Endometrial microvascular endothelial cells (primary cell): ENCODE measurements at regions not wholly inside any gene's neighbourhood (a gene's known extent, or its start where the extent isn't known, plus 50 kb on each side); places are given as distances from the start of the nearest gene placed in this dataset.
"Not testable (repeated sequence)": the region's sequence is repeated elsewhere in the genome, so short reads cannot be mapped to it uniquely, and the experiment has no call there.

Experiments
- in situ Hi-C: cut with HindIII; loops from 2 replicates; pipeline ENCODE4 v1.10.0; 2017; ENCODE audit warnings: low sequenced_read_pairs, low pct_unique_long_range_greater_than_20kb; ENCODE audit errors: inconsistent ontology term

GRCh38 chr7:55743454-55743717, 119.2 kb downstream of the SEPTIN14 start:
- in situ Hi-C loops, result not testable (repeated sequence)

GRCh38 chr7:55742651-55743453, 119.7 kb downstream of the SEPTIN14 start:
- in situ Hi-C loops, result not testable (repeated sequence)

- in situ Hi-C loops, result not testable (repeated sequence)
Measured at GRCh38 chr7:55741721-55742631, 120.6 kb downstream of the SEPTIN14 start.

GRCh38 chr7:55740633-55741250, 121.8 kb downstream of the SEPTIN14 start:
- in situ Hi-C loops, result not testable (repeated sequence)

GRCh38 chr7:55740053-55740452, 122.5 kb downstream of the SEPTIN14 start:
- in situ Hi-C loops, result not testable (repeated sequence)

- in situ Hi-C loops, result not testable (repeated sequence)
Measured at GRCh38 chr7:55736641-55737221, 125.8 kb downstream of the SEPTIN14 start.

GRCh38 chr7:55733241-55734140, 129.1 kb downstream of the SEPTIN14 start:
- in situ Hi-C loops, result no loop called here

- in situ Hi-C loops, result no loop called here
Measured at GRCh38 chr7:55731931-55732330, 130.6 kb downstream of the SEPTIN14 start.

- in situ Hi-C loops, result no loop called here
Measured at GRCh38 chr7:55730197-55730596, 132.4 kb downstream of the SEPTIN14 start.

- in situ Hi-C loops, result no loop called here
Measured at GRCh38 chr7:55723621-55723941, 139.0 kb downstream of the SEPTIN14 start.

- in situ Hi-C loops, result not testable (repeated sequence)
Measured at GRCh38 chr7:55722874-55723620, 139.5 kb downstream of the SEPTIN14 start.

- in situ Hi-C loops, result not testable (repeated sequence)
Measured at GRCh38 chr7:55721004-55721403, 141.5 kb downstream of the SEPTIN14 start.

GRCh38 chr7:55715247-55715867, 143.1 kb upstream of the VOPP1 start:
- in situ Hi-C loops, result not testable (repeated sequence)

GRCh38 chr7:55714370-55714769, 142.1 kb upstream of the VOPP1 start:
- in situ Hi-C loops, result not testable (repeated sequence)

- in situ Hi-C loops, result not testable (repeated sequence)
Measured at GRCh38 chr7:55710312-55710711, 138.0 kb upstream of the VOPP1 start.

GRCh38 chr7:55708028-55708427, 135.7 kb upstream of the VOPP1 start:
- in situ Hi-C loops, result not testable (repeated sequence)

- in situ Hi-C loops, result not testable (repeated sequence)
Measured at GRCh38 chr7:55707410-55707809, 135.1 kb upstream of the VOPP1 start.
